ENCODE measurements at regions not wholly inside any gene's neighbourhood (a gene's known extent, or its start where the extent isn't known, plus 50 kb on each side); places are given as distances from the start of the nearest gene placed in this dataset.

- no peak for TF ChIP-seq MNT (IDR thresholded peaks at IDR 0.05)
- no peak for TF ChIP-seq RCOR2 (CRISPR knock-in tag; IDR thresholded peaks at IDR 0.05)
- no peak for TF ChIP-seq ZC3H4 (CRISPR knock-in tag; IDR thresholded peaks at IDR 0.05; ENCODE audit: borderline replicate concordance)
- no peak for TF ChIP-seq RBFOX2 (IDR thresholded peaks at IDR 0.05; ENCODE audit: low read depth, low read length)
These were observed 407.6 kb downstream of the HTR1B start (continued) for GRCh38 chr6:77055711-77056110.

- FAIRE-seq = no peak
- POLR2A ChIA-PET = no interaction called here
- no peak for TF ChIP-seq ARID5B (CRISPR knock-in tag; IDR thresholded peaks at IDR 0.05)
- no peak for TF ChIP-seq XRCC5 (optimal IDR thresholded peaks at IDR 0.05; ENCODE audit: low read length)
- no peak for TF ChIP-seq ELF3 (CRISPR knock-in tag; IDR thresholded peaks at IDR 0.05)
- TF ChIP-seq CHD4 (IDR thresholded peaks at IDR 0.05; ENCODE audit: borderline replicate concordance, low read length) = no peak
- no peak for TF ChIP-seq NR3C1 (CRISPR knock-in tag; IDR thresholded peaks at IDR 0.05)
- TF ChIP-seq MXD3 (CRISPR knock-in tag; IDR thresholded peaks at IDR 0.05) = no peak
- TF ChIP-seq TCF7L2 (IDR thresholded peaks at IDR 0.05; ENCODE audit: low read depth, low read length) = no peak
- TF ChIP-seq ZNF543 (CRISPR knock-in tag; IDR thresholded peaks at IDR 0.05) = no peak
- no peak for TF ChIP-seq ZNF30 (CRISPR knock-in tag; IDR thresholded peaks at IDR 0.05)
- no peak for TF ChIP-seq ZFP37 (CRISPR knock-in tag; IDR thresholded peaks at IDR 0.05; ENCODE audit: borderline replicate concordance)
- no peak for TF ChIP-seq TAF1 (CRISPR knock-in tag; IDR thresholded peaks at IDR 0.05)
- TF ChIP-seq GRHL1 (CRISPR knock-in tag; conservative IDR thresholded peaks at IDR 0.05) = no peak
- no peak for TF ChIP-seq U2AF1 (optimal IDR thresholded peaks at IDR 0.05; ENCODE audit: low read depth, low read length)
- TF ChIP-seq ZSCAN12 (CRISPR knock-in tag; IDR thresholded peaks at IDR 0.05) = no peak
These were observed 422.6 kb downstream of the HTR1B start for GRCh38 chr6:77040568-77041195.

More at GRCh38 chr6:77040568-77041195, 422.6 kb downstream of the HTR1B start:
- no peaks in the 10 kb centered on the region for H3K79me2 ChIP-seq (ENCODE audit: insufficient read depth, low read length)
- in situ Hi-C loops (cut with HindIII; ENCODE audit: extremely low pct_ligation_motif_present, low pct_unique_long_range_greater_than_20kb) (no loop called here), intact Hi-C loops (cut with micrococcal nuclease; ENCODE audit: unreplicated experiment) (no loop called here)
- H3K36me3 ChIP-seq (replicated peaks in 1 of 2; ENCODE audit: control insufficient read depth in 1 of 2, insufficient read depth in 2 of 2, low read length in 2 of 2) = no peaks in the 10 kb centered on the region
- no peaks in the 10 kb centered on the region for H3K4me1 ChIP-seq (ENCODE audit: insufficient read depth, low read length)
- no peak for ATAC-seq
- H3K27me3 ChIP-seq (ENCODE audit: control insufficient read depth in 1 of 2, insufficient read depth in 2 of 2, low read length in 2 of 2) = no peaks in the 10 kb centered on the region
- WGBS (ENCODE audit: low lambda C conversion rate) = 0% methylated on average over 3 of the region's 3 CpGs
- CTCF ChIA-PET (ENCODE audit: low intra/inter-chr PET ratio, low total read pairs) = no interaction called here
- DNase-seq (ENCODE audit: low spot score) = no peak
- H3K27ac ChIP-seq (ENCODE audit: extremely low read length, insufficient read depth, low read length) = no peak overlapping the region
- H4K20me1 ChIP-seq (ENCODE audit: insufficient read depth, low read length) = no peaks in the 10 kb centered on the region
- H2AFZ ChIP-seq (ENCODE audit: low read length) = no peak overlapping the region
- no TSS peak for BruUV-seq (replicated peaks)
- H3K4me2 ChIP-seq (ENCODE audit: low read depth, low read length) = no peak overlapping the region
- H3K4me3 ChIP-seq (replicated peaks in 1 of 3; ENCODE audit: insufficient read depth in 1 of 3, low read depth in 2 of 3, low read length in 3 of 3) = no peak overlapping the region
- H3K9me3 ChIP-seq (ENCODE audit: low read length) = peaks cover 65% of the 10 kb centered on the region
- no peak overlapping the region for H3K9ac ChIP-seq (ENCODE audit: insufficient read depth, low read depth, low read length)

All from HepG2 (cell line).